ENCODE measurements at regions not wholly inside any gene's neighbourhood (a gene's known extent, or its start where the extent isn't known, plus 50 kb on each side); places are given as distances from the start of the nearest gene placed in this dataset.

DNA sequence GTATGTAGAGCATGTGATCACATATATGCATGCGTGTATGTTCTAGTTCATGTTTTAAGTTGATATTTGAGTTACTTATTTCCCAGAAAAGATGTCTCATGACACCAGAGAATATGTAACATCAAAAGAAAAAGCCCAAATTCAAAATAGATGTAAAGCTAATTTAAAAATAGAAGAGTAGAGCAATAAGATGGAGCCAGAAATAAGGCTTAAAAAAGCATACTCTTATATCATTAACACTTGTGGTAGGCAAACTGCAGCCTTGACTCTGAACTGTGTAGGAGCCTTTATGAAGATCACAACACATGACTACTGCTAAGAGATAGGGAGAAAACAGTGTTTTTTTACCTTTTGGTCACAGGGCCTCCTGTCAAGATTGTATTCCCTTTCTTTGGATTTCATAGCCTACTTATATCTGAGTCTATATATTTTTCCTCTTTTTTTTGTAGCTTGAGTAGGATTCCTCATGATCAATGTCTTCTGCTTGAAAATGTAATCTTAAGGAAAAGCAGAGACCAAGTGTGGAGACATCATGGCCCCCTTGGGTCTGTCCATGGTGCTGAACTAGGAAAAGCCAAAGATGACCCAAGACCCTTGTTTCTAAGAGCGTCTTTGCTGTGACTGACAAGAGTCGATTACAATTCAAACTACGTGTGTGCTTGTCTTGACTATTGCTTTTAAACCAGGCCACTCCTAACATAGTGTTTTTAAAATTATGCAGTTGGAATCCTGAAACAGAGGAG is 390.4 kb downstream of the SHISA9 start:
- H3K4me3 ChIP-seq (ENCODE audit: low read depth, low read length) = no peak overlapping the region
- TF ChIP-seq CTCF (conservative IDR thresholded peaks at IDR 0.05; ENCODE audit: low read depth, low read length) = no peak
- no peak for DNase-seq (ENCODE audit: low read depth)

GRCh38 chr16:13296206-13296605 is 394.8 kb downstream of the SHISA9 start:
- H3K4me3 ChIP-seq (ENCODE audit: low read depth, low read length) = no peak overlapping the region
- DNase-seq (ENCODE audit: low read depth) = no peak
- TF ChIP-seq CTCF (conservative IDR thresholded peaks at IDR 0.05; ENCODE audit: low read depth, low read length) = no peak

GRCh38 chr16:13298666-13299065 is 397.3 kb downstream of the SHISA9 start:
- no peak overlapping the region for H3K4me3 ChIP-seq (ENCODE audit: low read depth, low read length)
- DNase-seq (ENCODE audit: low read depth) = peak; percentile 5
- no peak for TF ChIP-seq CTCF (conservative IDR thresholded peaks at IDR 0.05; ENCODE audit: low read depth, low read length)

DNA sequence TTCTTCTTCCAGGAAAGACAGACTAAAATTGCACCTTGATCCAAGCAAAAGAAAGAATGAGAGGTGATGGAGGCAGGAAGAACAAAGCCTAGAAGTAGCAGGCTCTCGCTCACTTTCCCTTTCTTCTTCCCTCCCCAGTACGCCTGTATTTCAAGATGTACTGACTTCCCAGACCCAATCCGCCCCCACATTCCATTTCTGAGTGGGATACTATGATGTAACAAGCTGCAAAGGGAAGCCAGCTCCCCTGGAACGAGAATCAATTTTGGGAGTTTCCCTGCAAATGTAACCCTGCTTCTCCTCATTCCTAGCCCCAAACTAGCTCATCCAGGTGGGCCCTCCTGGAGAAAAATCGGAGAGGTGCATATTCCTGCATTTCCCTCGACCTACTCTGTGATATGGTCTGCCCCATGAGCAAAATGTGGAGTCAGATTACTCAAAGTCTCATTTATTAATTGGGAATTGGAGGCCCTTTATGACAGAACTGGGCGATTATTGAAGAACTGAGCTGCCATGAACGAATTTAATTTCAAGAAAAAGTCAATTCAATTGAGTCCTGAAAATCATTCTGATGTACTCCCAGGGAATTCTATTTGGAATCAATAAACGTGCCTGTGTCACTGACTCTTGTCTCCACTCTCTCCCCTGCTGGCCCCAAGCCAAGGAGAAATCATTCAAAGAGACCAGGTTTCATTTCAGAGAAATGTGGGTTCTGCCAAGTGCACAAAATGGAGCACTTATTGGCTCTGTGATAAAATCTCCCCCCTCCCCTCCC is 398.9 kb downstream of the SHISA9 start:
- H3K4me3 ChIP-seq (ENCODE audit: low read depth, low read length) = no peak overlapping the region
- DNase-seq (ENCODE audit: low read depth) = no peak
- no peak for TF ChIP-seq CTCF (conservative IDR thresholded peaks at IDR 0.05; ENCODE audit: low read depth, low read length)

- no peak for TF ChIP-seq CTCF (conservative IDR thresholded peaks at IDR 0.05; ENCODE audit: low read depth, low read length)
These were observed 403.8 kb downstream of the SHISA9 start for GRCh38 chr16:13305019-13305755.

GRCh38 chr16:13306161-13306995 is 405.0 kb downstream of the SHISA9 start:
- no peak for TF ChIP-seq CTCF (conservative IDR thresholded peaks at IDR 0.05; ENCODE audit: low read depth, low read length)
- no peak for DNase-seq (ENCODE audit: low read depth)
- H3K4me3 ChIP-seq (ENCODE audit: low read depth, low read length) = no peak overlapping the region

More at GRCh38 chr16:13305019-13305755, 403.8 kb downstream of the SHISA9 start:
- peak; percentile 0 for DNase-seq (ENCODE audit: low read depth)
- no peak overlapping the region for H3K4me3 ChIP-seq (ENCODE audit: low read depth, low read length)

All from choroid plexus epithelial cell (primary cell).